ENCODE measurements at regions not wholly inside any gene's neighbourhood (a gene's known extent, or its start where the extent isn't known, plus 50 kb on each side); places are given as distances from the start of the nearest gene placed in this dataset.
"Not testable (repeated sequence)": the region's sequence is repeated elsewhere in the genome, so short reads cannot be mapped to it uniquely, and the experiment has no call there.

- peak; percentile 32 for DNase-seq
- under 1% methylated on average over 37 of the region's 41 CpGs for WGBS (ENCODE audit: insufficient coverage)
- peaks cover 29% of the 10 kb centered on the region for H3K27me3 ChIP-seq (ENCODE audit: control insufficient read depth, insufficient read depth, low read length)
These were observed 68.6 kb upstream of the USP15 start for GRCh38 chr12:62191491-62192179.

GRCh38 chr12:62192180-62192902 lies 67.9 kb upstream of the USP15 start:
- DNase-seq, result peak; percentile 91
- H3K27me3 ChIP-seq (ENCODE audit: control insufficient read depth, insufficient read depth, low read length), result peaks cover 29% of the 10 kb centered on the region
- H3K4me3 ChIP-seq (ENCODE audit: low read length), result peak overlapping the region; percentile 35
- peaks cover 17% of the 10 kb centered on the region for H3K4me1 ChIP-seq (ENCODE audit: control insufficient read depth, insufficient read depth, low read length)
- H3K9me3 ChIP-seq (replicated peaks; ENCODE audit: control insufficient read depth, low read depth, low read length), result no peaks in the 10 kb centered on the region
- WGBS (ENCODE audit: insufficient coverage), result under 1% methylated on average over 24 of the region's 34 CpGs
- H3K27ac ChIP-seq (ENCODE audit: low read length), result no peak overlapping the region
- H3K36me3 ChIP-seq (ENCODE audit: control insufficient read depth, insufficient read depth, low read length), result no peaks in the 10 kb centered on the region

More at GRCh38 chr12:62191491-62192179, 68.6 kb upstream of the USP15 start:
- Histone ChIP-seq H3K27ac (ENCODE audit: low read length) (no peak overlapping the region), H3K4me3 (ENCODE audit: low read length) (peak overlapping the region; percentile 35), H3K36me3 (ENCODE audit: control insufficient read depth, insufficient read depth, low read length) (no peaks in the 10 kb centered on the region), H3K9me3 (replicated peaks; ENCODE audit: control insufficient read depth, low read depth, low read length) (no peaks in the 10 kb centered on the region), H3K4me1 (ENCODE audit: control insufficient read depth, insufficient read depth, low read length) (peaks cover 17% of the 10 kb centered on the region)

- no peak for DNase-seq
- WGBS (ENCODE audit: insufficient coverage), result 20% methylated on average over 6 of the region's 7 CpGs
- no peaks in the 10 kb centered on the region for H3K9me3 ChIP-seq (replicated peaks; ENCODE audit: control insufficient read depth, low read depth, low read length)
- peaks cover 17% of the 10 kb centered on the region for H3K4me1 ChIP-seq (ENCODE audit: control insufficient read depth, insufficient read depth, low read length)
- no peak overlapping the region for H3K4me3 ChIP-seq (ENCODE audit: low read length)
- no peak overlapping the region for H3K27ac ChIP-seq (ENCODE audit: low read length)
- H3K36me3 ChIP-seq (ENCODE audit: control insufficient read depth, insufficient read depth, low read length), result no peaks in the 10 kb centered on the region
- peaks cover 29% of the 10 kb centered on the region for H3K27me3 ChIP-seq (ENCODE audit: control insufficient read depth, insufficient read depth, low read length)
These were observed 67.3 kb upstream of the USP15 start for GRCh38 chr12:62192903-62193250.

- Histone ChIP-seq H3K27ac (ENCODE audit: low read length) (no peak overlapping the region), H3K4me1 (ENCODE audit: control insufficient read depth, insufficient read depth, low read length) (peaks cover 17% of the 10 kb centered on the region), H3K9me3 (replicated peaks; ENCODE audit: control insufficient read depth, low read depth, low read length) (no peaks in the 10 kb centered on the region), H3K27me3 (ENCODE audit: control insufficient read depth, insufficient read depth, low read length) (peaks cover 29% of the 10 kb centered on the region), H3K36me3 (ENCODE audit: control insufficient read depth, insufficient read depth, low read length) (no peaks in the 10 kb centered on the region), H3K4me3 (ENCODE audit: low read length) (no peak overlapping the region)
- DNase-seq, result no peak
- no CpG with 5 or more reads among the region's 1 CpG for WGBS (ENCODE audit: insufficient coverage)
These were observed 66.2 kb upstream of the USP15 start for GRCh38 chr12:62194031-62194430.

- Histone ChIP-seq H3K36me3 (ENCODE audit: control insufficient read depth, insufficient read depth, low read length) (no peaks in the 10 kb centered on the region), H3K27ac (ENCODE audit: low read length) (no peak overlapping the region), H3K4me3 (ENCODE audit: low read length) (no peak overlapping the region), H3K4me1 (ENCODE audit: control insufficient read depth, insufficient read depth, low read length) (peaks cover 17% of the 10 kb centered on the region), H3K9me3 (replicated peaks; ENCODE audit: control insufficient read depth, low read depth, low read length) (no peaks in the 10 kb centered on the region), H3K27me3 (ENCODE audit: control insufficient read depth, insufficient read depth, low read length) (peaks cover 29% of the 10 kb centered on the region)
- no peak for DNase-seq
These were observed 65.6 kb upstream of the USP15 start for GRCh38 chr12:62194616-62195015.

GRCh38 chr12:62196146-62196545 lies 64.1 kb upstream of the USP15 start:
- DNase-seq, result no peak
- no peak overlapping the region for H3K4me3 ChIP-seq (ENCODE audit: low read length)
- no peaks in the 10 kb centered on the region for H3K9me3 ChIP-seq (replicated peaks; ENCODE audit: control insufficient read depth, low read depth, low read length)
- H3K27me3 ChIP-seq (ENCODE audit: control insufficient read depth, insufficient read depth, low read length), result peaks cover 15% of the 10 kb centered on the region
- H3K36me3 ChIP-seq (ENCODE audit: control insufficient read depth, insufficient read depth, low read length), result no peaks in the 10 kb centered on the region
- no peak overlapping the region for H3K27ac ChIP-seq (ENCODE audit: low read length)
- H3K4me1 ChIP-seq (ENCODE audit: control insufficient read depth, insufficient read depth, low read length), result peaks cover 14% of the 10 kb centered on the region

GRCh38 chr12:62202861-62203260 lies 57.3 kb upstream of the USP15 start:
- H3K4me1 ChIP-seq (ENCODE audit: control insufficient read depth, insufficient read depth, low read length); DNase-seq; H3K4me3 ChIP-seq (ENCODE audit: low read length); H3K36me3 ChIP-seq (ENCODE audit: control insufficient read depth, insufficient read depth, low read length); H3K27me3 ChIP-seq (ENCODE audit: control insufficient read depth, insufficient read depth, low read length); H3K9me3 ChIP-seq (replicated peaks; ENCODE audit: control insufficient read depth, low read depth, low read length); H3K27ac ChIP-seq (ENCODE audit: low read length): not testable (repeated sequence)
- 100% methylated on average over 1 of the region's 3 CpGs for whole genome bisulfite sequencing (ENCODE audit: insufficient coverage)

GRCh38 chr12:62205346-62205745 lies 54.9 kb upstream of the USP15 start:
- Histone ChIP-seq H3K27me3 (ENCODE audit: control insufficient read depth, insufficient read depth, low read length) (no peaks in the 10 kb centered on the region), H3K4me1 (ENCODE audit: control insufficient read depth, insufficient read depth, low read length) (no peaks in the 10 kb centered on the region), H3K36me3 (ENCODE audit: control insufficient read depth, insufficient read depth, low read length) (no peaks in the 10 kb centered on the region), H3K4me3 (ENCODE audit: low read length) (no peak overlapping the region), H3K27ac (ENCODE audit: low read length) (no peak overlapping the region), H3K9me3 (replicated peaks; ENCODE audit: control insufficient read depth, low read depth, low read length) (peaks cover 3% of the 10 kb centered on the region)
- 90% methylated on average over 1 of the region's 1 CpG for WGBS (ENCODE audit: insufficient coverage)
- DNase-seq, result no peak

- DNase-seq, result no peak
- H3K27ac ChIP-seq (ENCODE audit: low read length), result no peak overlapping the region
- no peaks in the 10 kb centered on the region for H3K27me3 ChIP-seq (ENCODE audit: control insufficient read depth, insufficient read depth, low read length)
- 56% methylated on average over 1 of the region's 1 CpG for WGBS (ENCODE audit: insufficient coverage)
- no peaks in the 10 kb centered on the region for H3K36me3 ChIP-seq (ENCODE audit: control insufficient read depth, insufficient read depth, low read length)
- H3K4me3 ChIP-seq (ENCODE audit: low read length), result no peak overlapping the region
- no peaks in the 10 kb centered on the region for H3K4me1 ChIP-seq (ENCODE audit: control insufficient read depth, insufficient read depth, low read length)
- H3K9me3 ChIP-seq (replicated peaks; ENCODE audit: control insufficient read depth, low read depth, low read length), result peaks cover 3% of the 10 kb centered on the region
These were observed 53.0 kb upstream of the USP15 start for GRCh38 chr12:62207248-62207647.

All from muscle of leg (tissue), 3 donors.